Endodermal cell (in vitro differentiated cells): ENCODE measurements at regions not wholly inside any gene's neighbourhood (a gene's known extent, or its start where the extent isn't known, plus 50 kb on each side); places are given as distances from the start of the nearest gene placed in this dataset.

Experiments used
- DNase-seq: peaks from one replicate; pipeline ENCODE4 v3.0.0-alpha.2; 2017
- H3K27ac ChIP-seq: 2 replicates; pipeline ENCODE4 v1.5.1; 2013; ENCODE audit warnings: mild to moderate bottlenecking, low read depth, low read length, moderate library complexity
- H3K27me3 ChIP-seq: 2 replicates; pipeline ENCODE4 v1.6.1; 2013; ENCODE audit warnings: mild to moderate bottlenecking, low read length, moderate library complexity; ENCODE audit not compliant: insufficient read depth, control insufficient read depth, poor library complexity, severe bottlenecking
- H3K36me3 ChIP-seq: 2 replicates; pipeline ENCODE4 v1.7.0; 2013; ENCODE audit warnings: mild to moderate bottlenecking, low read length, moderate library complexity; ENCODE audit not compliant: control insufficient read depth, insufficient read depth
- H3K4me1 ChIP-seq: one replicate; pipeline ENCODE4 v1.7.0; 2013; ENCODE audit warnings: low read length; ENCODE audit not compliant: control insufficient read depth, insufficient read depth
- H3K4me3 ChIP-seq: 2 replicates; pipeline ENCODE4 v1.5.1; 2013; ENCODE audit warnings: mild to moderate bottlenecking, low read length, moderate library complexity
- H3K9ac ChIP-seq: 2 replicates; pipeline ENCODE4 v1.6.1; 2013; ENCODE audit warnings: mild to moderate bottlenecking, low read length, moderate library complexity; ENCODE audit not compliant: poor library complexity, severe bottlenecking; ENCODE audit errors: extremely low read depth
- H3K9me3 ChIP-seq: 2 replicates; pipeline ENCODE4 v1.6.1; 2013; ENCODE audit warnings: mild to moderate bottlenecking, low read length, moderate library complexity; ENCODE audit not compliant: control insufficient read depth
- H3K27ac Mint-ChIP-seq: 2 replicates; pipeline ENCODE4 v1.8.0; 2020; ENCODE audit warnings: mixed read lengths
- H3K27me3 Mint-ChIP-seq: 2 replicates; pipeline ENCODE4 v1.8.0; 2021; ENCODE audit warnings: mild to moderate bottlenecking, mixed read lengths; ENCODE audit not compliant: insufficient read depth
- H3K36me3 Mint-ChIP-seq: 2 replicates; pipeline ENCODE4 v1.8.0; 2020; ENCODE audit warnings: low read depth, mixed read lengths
- H3K4me1 Mint-ChIP-seq: 2 replicates; pipeline ENCODE4 v1.8.0; 2020; ENCODE audit warnings: mixed read lengths
- H3K4me3 Mint-ChIP-seq: 2 replicates; pipeline ENCODE4 v1.8.0; 2020; ENCODE audit warnings: mild to moderate bottlenecking, moderate library complexity, mixed read lengths
- H3K9me3 Mint-ChIP-seq: 2 replicates; pipeline ENCODE4 v1.8.0; 2020; ENCODE audit warnings: mild to moderate bottlenecking, mixed read lengths
- WGBS, 2 experiments: methylation state at CpG; one replicate each; pipeline versions ENCODE4 v1.1.5 to v1.1.7; 2013; ENCODE audit warnings: missing lambda C conversion rate in 2 of 2, mixed read lengths in 1 of 2; ENCODE audit not compliant: insufficient coverage in 1 of 2, insufficient read length in 1 of 2; 5-methylcytosine and 5-hydroxymethylcytosine counted together
- TF ChIP-seq, protein P1 (sequence below): fragments of 200-600 bp; sonication (generic); conservative IDR thresholded peaks from 2 replicates; pipeline ENCODE4 v1.5.0; 2021; ENCODE audit warnings: antibody characterized with exemption, mild to moderate bottlenecking

DNA sequence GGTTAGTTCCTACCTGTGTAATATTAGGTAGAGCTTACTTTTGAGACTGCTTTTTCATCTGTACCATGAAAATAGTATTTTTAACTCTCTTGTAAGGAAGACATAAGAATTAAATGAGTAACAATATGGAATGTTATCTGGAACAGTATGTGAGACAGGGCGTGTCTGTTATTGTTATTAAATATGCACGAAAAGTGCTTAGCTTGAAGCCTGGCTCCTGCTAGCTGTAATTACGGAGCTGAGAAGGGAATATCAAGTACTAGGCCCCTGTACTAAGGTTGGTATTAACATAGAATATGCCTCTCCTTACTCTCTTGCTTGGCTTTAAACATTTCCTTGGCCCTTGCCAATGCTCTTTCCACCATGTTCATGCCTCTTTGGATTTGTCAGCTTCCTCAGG, 194.0 kb downstream of the FAM76B start:
- no peaks in the 10 kb centered on the region for H3K27me3 Mint-ChIP-seq
- Histone ChIP-seq H3K27ac (no peak overlapping the region), H3K9me3 (no peaks in the 10 kb centered on the region), H3K36me3 (no peaks in the 10 kb centered on the region), H3K27me3 (no peaks in the 10 kb centered on the region), H3K9ac (no peak overlapping the region), H3K4me1 (no peaks in the 10 kb centered on the region), H3K4me3 (no peak overlapping the region)
- no peaks in the 10 kb centered on the region for H3K9me3 Mint-ChIP-seq
- TF ChIP-seq, protein P1, sequence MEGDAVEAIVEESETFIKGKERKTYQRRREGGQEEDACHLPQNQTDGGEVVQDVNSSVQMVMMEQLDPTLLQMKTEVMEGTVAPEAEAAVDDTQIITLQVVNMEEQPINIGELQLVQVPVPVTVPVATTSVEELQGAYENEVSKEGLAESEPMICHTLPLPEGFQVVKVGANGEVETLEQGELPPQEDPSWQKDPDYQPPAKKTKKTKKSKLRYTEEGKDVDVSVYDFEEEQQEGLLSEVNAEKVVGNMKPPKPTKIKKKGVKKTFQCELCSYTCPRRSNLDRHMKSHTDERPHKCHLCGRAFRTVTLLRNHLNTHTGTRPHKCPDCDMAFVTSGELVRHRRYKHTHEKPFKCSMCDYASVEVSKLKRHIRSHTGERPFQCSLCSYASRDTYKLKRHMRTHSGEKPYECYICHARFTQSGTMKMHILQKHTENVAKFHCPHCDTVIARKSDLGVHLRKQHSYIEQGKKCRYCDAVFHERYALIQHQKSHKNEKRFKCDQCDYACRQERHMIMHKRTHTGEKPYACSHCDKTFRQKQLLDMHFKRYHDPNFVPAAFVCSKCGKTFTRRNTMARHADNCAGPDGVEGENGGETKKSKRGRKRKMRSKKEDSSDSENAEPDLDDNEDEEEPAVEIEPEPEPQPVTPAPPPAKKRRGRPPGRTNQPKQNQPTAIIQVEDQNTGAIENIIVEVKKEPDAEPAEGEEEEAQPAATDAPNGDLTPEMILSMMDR = no peak
- H3K27ac Mint-ChIP-seq = no peak overlapping the region
- H3K4me3 Mint-ChIP-seq = no peak overlapping the region
- H3K4me1 Mint-ChIP-seq = peaks cover 8% of the 10 kb centered on the region
- DNase-seq = no peak
- 92 to 100% methylated on average over 2 to 3 of the region's 3 CpGs for WGBS, 2 experiments
- no peaks in the 10 kb centered on the region for H3K36me3 Mint-ChIP-seq

DNA sequence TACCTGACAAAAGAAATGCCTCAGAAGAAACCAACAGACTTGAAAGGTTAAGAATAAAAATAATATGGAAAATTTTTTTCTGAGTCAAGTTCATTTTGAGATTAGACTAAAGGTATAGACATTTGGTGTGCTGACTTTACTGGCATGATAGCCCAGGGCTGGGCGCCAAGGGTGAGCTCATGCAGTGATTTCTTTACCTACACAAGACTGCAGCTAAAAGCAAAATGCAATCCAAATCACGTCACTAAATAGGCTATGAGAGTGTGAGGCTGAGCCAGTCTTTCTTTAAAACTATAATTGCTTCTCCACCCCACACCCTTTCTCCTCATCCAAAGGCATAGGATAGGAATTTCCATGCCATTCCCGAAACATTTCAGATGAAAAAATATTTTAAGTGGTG, 196.5 kb downstream of the FAM76B start:
- no peaks in the 10 kb centered on the region for H3K9me3 Mint-ChIP-seq
- peaks cover 8% of the 10 kb centered on the region for H3K4me1 Mint-ChIP-seq
- Histone ChIP-seq H3K27me3 (no peaks in the 10 kb centered on the region), H3K4me1 (no peaks in the 10 kb centered on the region), H3K9me3 (no peaks in the 10 kb centered on the region), H3K4me3 (no peak overlapping the region), H3K9ac (no peak overlapping the region), H3K27ac (no peak overlapping the region), H3K36me3 (no peaks in the 10 kb centered on the region)
- no peak overlapping the region for H3K4me3 Mint-ChIP-seq
- no peaks in the 10 kb centered on the region for H3K36me3 Mint-ChIP-seq
- H3K27me3 Mint-ChIP-seq = no peaks in the 10 kb centered on the region
- 95% methylated on average over 2 of the region's 3 CpGs; no CpG with 5 or more reads in 1 of the 2 experiments for WGBS, 2 experiments
- TF ChIP-seq, protein P1 = no peak
- DNase-seq = no peak
- no peak overlapping the region for H3K27ac Mint-ChIP-seq

DNA sequence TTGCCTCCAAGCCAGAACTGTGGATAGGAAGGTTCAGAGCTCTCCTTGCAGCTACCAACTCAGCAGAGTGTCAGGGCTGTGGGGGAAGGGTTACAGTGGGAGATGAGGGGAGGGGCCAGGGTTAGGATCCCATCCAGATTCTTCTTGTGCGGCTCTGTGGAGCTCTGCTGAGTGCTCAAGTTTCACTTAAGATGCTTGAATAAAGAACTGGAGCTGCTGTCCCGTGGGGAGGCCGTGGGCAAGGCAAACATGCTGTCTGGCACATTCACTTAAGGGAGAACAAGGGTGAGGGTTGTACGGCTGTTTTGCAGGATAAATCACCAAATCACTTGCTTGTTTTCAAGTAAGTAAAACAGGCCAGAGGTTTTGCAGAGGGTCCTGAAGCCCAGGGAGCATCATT, 197.1 kb downstream of the FAM76B start:
- Mint-ChIP-seq H3K9me3 (no peaks in the 10 kb centered on the region), H3K4me3 (no peak overlapping the region), H3K27ac (no peak overlapping the region), H3K27me3 (no peaks in the 10 kb centered on the region), H3K36me3 (no peaks in the 10 kb centered on the region), H3K4me1 (peaks cover 8% of the 10 kb centered on the region)
- TF ChIP-seq, protein P1 = no peak
- Histone ChIP-seq H3K9ac (no peak overlapping the region), H3K9me3 (no peaks in the 10 kb centered on the region), H3K4me3 (no peak overlapping the region), H3K4me1 (no peaks in the 10 kb centered on the region), H3K27ac (no peak overlapping the region), H3K36me3 (no peaks in the 10 kb centered on the region), H3K27me3 (no peaks in the 10 kb centered on the region)
- peak; percentile 72 for DNase-seq
- 41 to 48% methylated on average over 3 to 4 of the region's 4 CpGs for WGBS, 2 experiments
